H1 (cell line): ENCODE measurements at regions not wholly inside any gene's neighbourhood (a gene's known extent, or its start where the extent isn't known, plus 50 kb on each side); places are given as distances from the start of the nearest gene placed in this dataset.

Experiments
- CTCF ChIA-PET: fragments of 300-600 bp; sonication (Branson Sonifier 250); formaldehyde crosslinking; loops from one replicate; lab custom pipeline; 2021; ENCODE audit not compliant: partially characterized antibody; lab: Charles Lee
- POLR2A ChIA-PET: fragments of 300-600 bp; sonication (Branson Sonifier 250); formaldehyde crosslinking; loops from one replicate; lab custom pipeline; 2021; ENCODE audit warnings: inconsistent platforms; ENCODE audit not compliant: partially characterized antibody; lab: Charles Lee
- DNase-seq, 2 experiments: peaks; one replicate each; pipeline versions ENCODE4 v3.0.0 to v3.0.0-alpha.2; 2010 to 2022; ENCODE audit warnings: low spot score in 2 of 2, low read depth in 1 of 2, mixed read lengths in 1 of 2
- FAIRE-seq: peaks from 2 replicates; lab custom pipeline; 2011; peaks lifted over from hg19 to GRCh38; lab: Jason Lieb, UNC
- H2AFZ ChIP-seq: 2 replicates; pipeline ENCODE4 v1.8.1; 2012; ENCODE audit warnings: low read length, inconsistent platforms
- H2AK5ac ChIP-seq: 2 replicates; pipeline ENCODE4 v1.6.1; 2013; ENCODE audit warnings: low read depth, low read length
- H2BK120ac ChIP-seq: replicated peaks from 2 replicates; pipeline ENCODE3; 2013; ENCODE audit warnings: low read depth, low read length, inconsistent platforms
- H2BK12ac ChIP-seq: 2 replicates; pipeline ENCODE4 v1.6.1; 2013; ENCODE audit warnings: low read depth, low read length
- H2BK15ac ChIP-seq: 2 replicates; pipeline ENCODE4 v1.6.1; 2013; ENCODE audit warnings: low read length
- H2BK20ac ChIP-seq: 2 replicates; pipeline ENCODE4 v1.6.1; 2013; ENCODE audit warnings: low read length
- H2BK5ac ChIP-seq: 2 replicates; pipeline ENCODE4 v1.6.1; 2013; ENCODE audit warnings: low read depth, low read length
- H3K14ac ChIP-seq: 2 replicates; pipeline ENCODE4 v1.6.1; 2013; ENCODE audit warnings: inconsistent platforms; ENCODE audit not compliant: insufficient read length
- H3K18ac ChIP-seq: 2 replicates; pipeline ENCODE4 v1.6.1; 2013; ENCODE audit warnings: low read length; ENCODE audit errors: extremely low read depth
- H3K23ac ChIP-seq: 2 replicates; pipeline ENCODE4 v1.6.1; 2013; ENCODE audit warnings: inconsistent platforms; ENCODE audit not compliant: insufficient read length
- H3K23me2 ChIP-seq: 2 replicates; pipeline ENCODE4 v1.6.1; 2013; ENCODE audit warnings: low read depth, low read length
- H3K27ac ChIP-seq: 2 replicates; pipeline ENCODE4 v1.6.1; 2011; ENCODE audit warnings: low read depth, low read length, inconsistent platforms
- H3K27me3 ChIP-seq, 4 experiments: replicated peaks in 1 of 4; 1 replicate in 1 of 4; 2 replicates in 3 of 4; pipeline versions ENCODE4 v1.6.1 to v1.8.1; 2011 to 2013; ENCODE audit warnings: low read length in 3 of 4, mild to moderate bottlenecking in 3 of 4, inconsistent platforms in 2 of 4, mixed read lengths in 2 of 4, moderate library complexity in 1 of 4; ENCODE audit not compliant: control insufficient read depth in 3 of 4, insufficient read depth in 3 of 4; ENCODE audit errors: extremely low read depth in 1 of 4
- H3K36me3 ChIP-seq, 4 experiments: 2 replicates each; pipeline versions ENCODE4 v1.6.1 to v1.8.1; 2011 to 2013; ENCODE audit warnings: mild to moderate bottlenecking in 4 of 4, low read length in 3 of 4, moderate library complexity in 2 of 4, control low read depth in 1 of 4, inconsistent platforms in 1 of 4; ENCODE audit not compliant: insufficient read depth in 4 of 4, control insufficient read depth in 2 of 4
- H3K4ac ChIP-seq: replicated peaks from 2 replicates; pipeline ENCODE3; 2013; ENCODE audit warnings: low read length, low read depth, mixed read lengths, inconsistent platforms; ENCODE audit not compliant: insufficient read length
- H3K4me1 ChIP-seq, 4 experiments: replicated peaks in 1 of 4; 1 replicate in 1 of 4; 2 replicates in 3 of 4; pipeline versions ENCODE4 v1.6.1 to v1.8.1; 2011 to 2013; ENCODE audit warnings: low read length in 3 of 4, inconsistent platforms in 2 of 4, mixed read lengths in 1 of 4; ENCODE audit not compliant: insufficient read depth in 4 of 4, control insufficient read depth in 3 of 4
- H3K4me2 ChIP-seq, 2 experiments: 2 replicates each; pipeline versions ENCODE4 v1.6.1 to v1.8.1; 2011 to 2013; ENCODE audit warnings: low read depth in 2 of 2, low read length in 2 of 2, control low read depth in 1 of 2, inconsistent platforms in 1 of 2, mild to moderate bottlenecking in 1 of 2; ENCODE audit not compliant: insufficient read depth in 1 of 2
- H3K4me3 ChIP-seq, 4 experiments: fragments of 200-600, 300-600 bp in 1 of 4; sonication (generic), shearing (Covaris generic), sonication (Bioruptor Twin) in 1 of 4; 2 replicates each; pipeline versions ENCODE4 v1.5.1 to v1.8.1; 2011 to 2016; ENCODE audit warnings: low read length in 4 of 4, low read depth in 3 of 4, control low read depth in 2 of 4, inconsistent platforms in 2 of 4, mild to moderate bottlenecking in 2 of 4, mixed read lengths in 1 of 4, moderate library complexity in 1 of 4; ENCODE audit not compliant: insufficient read depth in 2 of 4; ENCODE audit errors: extremely low read depth in 1 of 4
- H3K56ac ChIP-seq: replicated peaks from 2 replicates; pipeline ENCODE3; 2013; ENCODE audit warnings: low read depth, mild to moderate bottlenecking, mixed read lengths, low read length, inconsistent platforms; ENCODE audit not compliant: insufficient read length
- H3K79me1 ChIP-seq: 2 replicates; pipeline ENCODE4 v1.6.1; 2013; ENCODE audit warnings: low read depth, low read length, control low read depth
- H3K79me2 ChIP-seq, 2 experiments: 2 replicates each; pipeline versions ENCODE4 v1.6.1 to v1.8.1; 2012 to 2013; ENCODE audit warnings: low read length in 2 of 2, mild to moderate bottlenecking in 2 of 2, inconsistent platforms in 1 of 2; ENCODE audit not compliant: insufficient read depth in 2 of 2, control insufficient read depth in 1 of 2
- H3K9ac ChIP-seq, 4 experiments: replicated peaks in 1 of 4; 1 replicate in 1 of 4; 2 replicates in 3 of 4; pipeline versions ENCODE4 v1.6.1 to v1.8.1; 2011 to 2013; ENCODE audit warnings: low read depth in 3 of 4, low read length in 3 of 4, control low read depth in 2 of 4, mild to moderate bottlenecking in 2 of 4, moderate library complexity in 2 of 4, inconsistent platforms in 1 of 4; ENCODE audit errors: extremely low read depth in 1 of 4
- H3K9me3 ChIP-seq, 2 experiments: 2 replicates each; pipeline versions ENCODE4 v1.6.1 to v1.8.1; 2012 to 2013; ENCODE audit warnings: mild to moderate bottlenecking in 2 of 2, moderate library complexity in 2 of 2, control low read depth in 1 of 2, inconsistent platforms in 1 of 2, low read depth in 1 of 2, low read length in 1 of 2, mixed read lengths in 1 of 2; ENCODE audit not compliant: insufficient read depth in 2 of 2
- H4K20me1 ChIP-seq, 2 experiments: replicated peaks in 1 of 2; 2 replicates each; pipeline versions ENCODE3 to v1.8.1; 2011 to 2013; ENCODE audit warnings: inconsistent platforms in 2 of 2, low read length in 2 of 2, mild to moderate bottlenecking in 1 of 2; ENCODE audit not compliant: insufficient read depth in 2 of 2, control insufficient read depth in 1 of 2
- H4K5ac ChIP-seq: 2 replicates; pipeline ENCODE4 v1.6.1; 2013; ENCODE audit warnings: low read length, low read depth, mixed read lengths, inconsistent platforms; ENCODE audit not compliant: insufficient read length
- H4K8ac ChIP-seq: 2 replicates; pipeline ENCODE4 v1.8.0; 2013; ENCODE audit warnings: mild to moderate bottlenecking, moderate library complexity, low read length, inconsistent platforms; ENCODE audit not compliant: insufficient read depth; ENCODE audit errors: extremely low read depth
- H4K91ac ChIP-seq: replicated peaks from 2 replicates; pipeline ENCODE3; 2013; ENCODE audit warnings: low read length, mixed read lengths, inconsistent platforms; ENCODE audit not compliant: insufficient read length
- KDM5A ChIP-seq: fragments of 200-600 bp; IDR thresholded peaks from 2 replicates; pipeline ENCODE4 v1.7.1; 2012; ENCODE audit warnings: mild to moderate bottlenecking, low read length, inconsistent platforms, mixed read lengths
- YY1 ChIP-seq: IDR thresholded peaks from 2 replicates; pipeline ENCODE4 v1.6.1; 2011; ENCODE audit warnings: low read depth, mild to moderate bottlenecking, low read length
- WGBS, 2 experiments: shearing (Covaris generic) in 1 of 2; methylation state at CpG; one replicate each; pipeline versions ENCODE4 v1.1.6 to v1.1.7; 2013 to 2015; ENCODE audit warnings: low lambda C conversion rate in 2 of 2, mixed read lengths in 2 of 2, inconsistent platforms in 1 of 2, low coverage in 1 of 2, missing lambda C conversion rate in 1 of 2; ENCODE audit not compliant: insufficient replicate concordance in 2 of 2, insufficient coverage in 1 of 2, insufficient read length in 1 of 2; ENCODE audit errors: extremely low coverage in 1 of 2, missing lambda C conversion rate in 1 of 2; 5-methylcytosine and 5-hydroxymethylcytosine counted together

DNA sequence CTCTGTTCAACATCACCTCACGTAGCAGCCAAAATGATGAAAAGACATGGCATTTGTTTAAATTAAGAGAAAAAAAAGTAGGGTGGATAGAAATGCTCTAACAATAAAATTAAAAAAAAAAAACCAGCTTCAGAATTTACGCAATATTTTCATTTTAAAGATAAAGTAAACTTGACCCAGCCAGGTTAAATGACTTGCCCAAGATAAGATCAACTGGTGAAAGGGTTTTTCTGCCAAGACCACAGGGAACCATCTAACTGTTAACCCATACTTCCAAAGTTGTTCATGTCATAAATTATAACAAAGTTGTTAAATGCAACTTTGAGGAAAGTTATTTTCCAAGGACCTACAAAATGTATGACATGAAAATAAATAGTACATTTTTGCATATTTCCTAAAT, 129.6 kb upstream of the SOX5 start:
- Histone ChIP-seq H3K4me2 (no peak overlapping the region), H2BK15ac (no peak overlapping the region), H2BK120ac (no peak overlapping the region), H3K27me3 (no peaks in the 10 kb centered on the region), H3K79me2 (no peaks in the 10 kb centered on the region), H3K14ac (no peak overlapping the region), H4K8ac (no peak overlapping the region), H3K36me3 (no peaks in the 10 kb centered on the region), H4K20me1 (no peaks in the 10 kb centered on the region), H2BK12ac (no peak overlapping the region), H3K9ac (no peak overlapping the region), H3K4me3 (no peak overlapping the region), H3K9me3 (no peaks in the 10 kb centered on the region), H4K91ac (no peak overlapping the region), H3K56ac (no peak overlapping the region), H2AFZ (no peak overlapping the region), H3K79me1 (no peaks in the 10 kb centered on the region), H3K23me2 (no peaks in the 10 kb centered on the region), H3K27ac (no peak overlapping the region), H2BK5ac (no peak overlapping the region), H4K5ac (no peak overlapping the region), H3K23ac (no peak overlapping the region), H2AK5ac (no peak overlapping the region), H2BK20ac (no peak overlapping the region), H3K4ac (no peak overlapping the region), H3K4me1 (peaks cover 0 to 2% (median 0%) of the 10 kb centered on the region in 4 experiments; a peak in 1 of 7 replicates), H3K18ac (no peak overlapping the region)
- ChIA-PET POLR2A (no interaction called here), CTCF (interaction anchor here (0.6 kb wide), 1 partner anchor 652 kb away, joined by 3 read pairs; no protein-coding TSS in a partner anchor)
- TF ChIP-seq YY1 (no peak), KDM5A (no peak)
- FAIRE-seq (no peak), DNase-seq (no peak)
- WGBS, 2 experiments: 53% methylated on average over 2 of the region's 2 CpGs; no CpG with 5 or more reads in 1 of the 2 experiments
